ENCODE measurements at regions not wholly inside any gene's neighbourhood (a gene's known extent, or its start where the extent isn't known, plus 50 kb on each side); places are given as distances from the start of the nearest gene placed in this dataset.

- Histone ChIP-seq H3K9me3 (replicated peaks) (no peaks in the 10 kb centered on the region), H3K27ac (replicated peaks) (no peak overlapping the region), H3K36me3 (no peaks in the 10 kb centered on the region), H3K4me1 (no peaks in the 10 kb centered on the region), H3K27me3 (ENCODE audit: low read depth) (no peaks in the 10 kb centered on the region), H3K4me3 (no peak overlapping the region)
- intact Hi-C loops (cut with micrococcal nuclease) = no loop called here
- peak; percentile 13 for TF ChIP-seq CTCF (IDR thresholded peaks at IDR 0.05; ENCODE audit: borderline replicate concordance)
- DNase-seq = no peak
These were observed 154.9 kb upstream of the CEP126 start for GRCh38 chr11:101759771-101760450.

- intact Hi-C loops (cut with micrococcal nuclease) = no loop called here
- no peaks in the 10 kb centered on the region for H3K36me3 ChIP-seq
- no peaks in the 10 kb centered on the region for H3K4me1 ChIP-seq
- TF ChIP-seq CTCF (IDR thresholded peaks at IDR 0.05; ENCODE audit: borderline replicate concordance) = no peak
- H3K9me3 ChIP-seq (replicated peaks) = no peaks in the 10 kb centered on the region
- no peak for DNase-seq
- H3K27me3 ChIP-seq (ENCODE audit: low read depth) = no peaks in the 10 kb centered on the region
- H3K27ac ChIP-seq (replicated peaks) = no peak overlapping the region
- no peak overlapping the region for H3K4me3 ChIP-seq
These were observed 157.1 kb upstream of the CEP126 start for GRCh38 chr11:101757741-101758140.

GRCh38 chr11:101748572-101749344 is 165.0 kb upstream of the TRPC6 start:
- no peak for TF ChIP-seq CTCF (IDR thresholded peaks at IDR 0.05; ENCODE audit: borderline replicate concordance)
- Histone ChIP-seq H3K4me1 (no peaks in the 10 kb centered on the region), H3K27me3 (ENCODE audit: low read depth) (no peaks in the 10 kb centered on the region), H3K4me3 (no peak overlapping the region), H3K36me3 (no peaks in the 10 kb centered on the region), H3K27ac (replicated peaks) (no peak overlapping the region), H3K9me3 (replicated peaks) (no peaks in the 10 kb centered on the region)
- DNase-seq = no peak
- intact Hi-C loops (cut with micrococcal nuclease) = no loop called here

- H3K9me3 ChIP-seq (replicated peaks) = no peaks in the 10 kb centered on the region
- intact Hi-C loops (cut with micrococcal nuclease) = no loop called here
- H3K36me3 ChIP-seq = no peaks in the 10 kb centered on the region
- no peak for TF ChIP-seq CTCF (IDR thresholded peaks at IDR 0.05; ENCODE audit: borderline replicate concordance)
- no peak overlapping the region for H3K4me3 ChIP-seq
- no peak overlapping the region for H3K27ac ChIP-seq (replicated peaks)
- H3K4me1 ChIP-seq = no peaks in the 10 kb centered on the region
- no peaks in the 10 kb centered on the region for H3K27me3 ChIP-seq (ENCODE audit: low read depth)
- DNase-seq = no peak
These were observed 161.9 kb upstream of the TRPC6 start for GRCh38 chr11:101745756-101746155.

- intact Hi-C loops (cut with micrococcal nuclease) = no loop called here
- no peaks in the 10 kb centered on the region for H3K36me3 ChIP-seq
- no peak for DNase-seq
- H3K27me3 ChIP-seq (ENCODE audit: low read depth) = no peaks in the 10 kb centered on the region
- H3K9me3 ChIP-seq (replicated peaks) = no peaks in the 10 kb centered on the region
- no peak for TF ChIP-seq CTCF (IDR thresholded peaks at IDR 0.05; ENCODE audit: borderline replicate concordance)
- H3K4me3 ChIP-seq = no peak overlapping the region
- no peak overlapping the region for H3K27ac ChIP-seq (replicated peaks)
- no peaks in the 10 kb centered on the region for H3K4me1 ChIP-seq
These were observed 160.0 kb upstream of the TRPC6 start for GRCh38 chr11:101743828-101744227.

All from left ventricle myocardium inferior (tissue), 1 donor.